Activated CD4-positive, alpha-beta T cell treated with anti-CD3 and anti-CD28 coated beads, Interleukin-2, amount 50 U/mL, for 16 hours (primary cell): ENCODE measurements at regions not wholly inside any gene's neighbourhood (a gene's known extent, or its start where the extent isn't known, plus 50 kb on each side); places are given as distances from the start of the nearest gene placed in this dataset.

Experiments used
- DNase-seq: peaks from one replicate; pipeline ENCODE4 v3.0.0-alpha.2; 2020

DNA sequence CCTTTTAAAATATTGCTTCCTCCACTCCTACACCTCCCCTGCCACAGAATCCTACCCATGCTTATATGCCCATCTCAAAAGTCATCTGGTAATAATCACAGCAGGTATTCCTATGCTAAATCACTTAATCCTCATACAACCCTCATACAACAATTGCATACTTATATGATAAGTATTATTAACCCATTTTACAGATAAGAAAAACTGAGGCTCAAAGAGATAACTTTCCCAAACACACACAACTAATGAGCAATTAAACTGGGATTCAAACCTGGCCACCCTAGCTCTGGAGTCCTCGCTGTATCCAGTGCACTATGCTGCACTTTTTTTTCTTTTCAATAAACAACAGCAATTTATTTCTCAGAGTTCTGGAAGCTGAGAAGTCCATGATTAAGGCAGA lies 99.8 kb upstream of the TSPAN5 start:
- DNase-seq, result no peak

DNA sequence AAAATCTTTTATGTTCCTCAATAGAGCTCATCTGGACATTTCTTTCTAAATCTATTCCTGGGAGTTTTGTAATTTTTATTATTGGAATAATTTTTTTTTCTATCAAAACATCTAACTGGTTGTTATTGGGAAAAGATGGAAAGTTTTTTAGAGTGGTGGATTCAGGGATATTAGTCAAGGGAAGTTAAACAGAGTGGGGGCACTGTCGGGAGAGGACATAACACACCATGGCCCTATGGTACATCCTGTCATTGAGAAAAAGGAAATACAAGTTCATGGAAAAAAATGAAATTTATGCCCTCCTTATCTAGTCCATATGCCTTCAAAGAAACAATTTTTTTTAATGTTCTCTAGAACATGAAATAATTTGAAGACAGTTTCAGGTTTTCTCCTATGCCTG lies 96.3 kb upstream of the TSPAN5 start:
- no peak for DNase-seq

DNA sequence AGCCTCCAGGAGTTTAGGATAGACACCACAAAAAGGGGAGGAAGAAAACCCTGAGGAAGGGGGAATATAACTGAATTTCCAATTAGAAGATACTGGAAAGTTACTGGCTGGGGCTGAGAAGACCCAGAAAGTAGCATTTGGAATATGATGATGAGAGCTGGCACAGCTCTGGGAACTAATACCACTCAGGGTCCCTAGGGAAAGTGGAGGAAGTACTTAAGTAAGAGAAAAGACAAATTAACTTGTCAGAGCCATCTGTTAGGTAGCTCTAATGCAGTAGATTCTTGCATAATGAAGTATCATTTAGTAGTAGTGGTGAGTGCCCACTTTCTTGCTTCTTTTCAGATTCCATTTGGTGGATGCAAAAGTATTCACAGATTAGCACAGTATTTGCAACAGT lies 90.8 kb upstream of the TSPAN5 start:
- DNase-seq, result no peak

DNA sequence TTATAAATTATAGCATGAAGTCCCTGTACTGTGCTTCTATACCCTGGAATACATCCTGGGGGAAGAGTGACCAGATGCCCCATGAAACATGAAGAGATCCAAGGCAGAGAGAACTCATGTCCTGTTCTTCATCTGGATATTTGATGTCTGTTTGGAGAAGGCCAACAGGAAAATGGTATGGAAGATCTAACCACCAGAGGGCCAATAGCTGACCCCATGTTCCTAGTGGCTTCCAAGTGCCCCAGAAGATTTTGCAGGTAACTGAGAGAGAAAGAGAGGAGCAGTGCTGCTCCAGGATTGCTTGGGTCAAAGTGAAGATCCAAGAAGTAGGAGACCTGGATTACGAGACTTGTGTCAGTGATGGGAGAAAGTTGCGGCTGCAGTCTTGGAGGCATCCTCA lies 90.2 kb upstream of the TSPAN5 start:
- DNase-seq, result no peak

DNA sequence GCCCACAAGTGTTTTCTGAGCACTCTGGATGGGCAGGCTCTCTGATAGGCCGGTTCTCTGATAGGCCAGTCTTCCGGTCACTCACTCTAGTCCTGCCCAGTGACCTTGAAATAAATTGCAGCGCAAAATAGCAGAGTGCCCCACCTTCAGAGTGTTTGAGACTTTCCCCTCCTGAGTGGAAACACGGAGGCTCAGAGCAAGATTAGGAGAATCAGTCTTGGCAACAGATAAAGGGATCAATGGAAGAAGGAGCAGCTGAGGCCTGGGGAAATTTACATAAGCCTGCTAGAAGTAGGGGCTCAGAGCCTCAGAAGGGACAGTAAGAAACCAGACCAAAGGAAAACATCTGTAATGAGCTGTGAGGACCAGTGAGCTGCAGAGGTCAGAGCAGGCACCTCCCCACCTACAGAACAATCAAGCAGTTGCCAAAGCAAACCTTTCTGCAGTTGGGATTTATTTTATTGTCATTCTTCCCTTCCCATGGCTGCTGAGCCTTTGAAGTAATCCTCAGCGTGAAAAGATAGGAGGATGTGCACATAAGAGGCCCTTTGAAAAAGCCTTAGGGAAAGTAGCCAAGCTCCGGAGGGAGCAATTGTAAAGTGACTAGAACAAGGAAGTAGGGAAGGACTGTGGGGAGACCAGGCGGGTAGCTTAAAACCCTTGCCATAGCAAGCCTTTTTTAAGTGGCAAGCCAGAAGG lies 89.1 kb upstream of the TSPAN5 start:
- no peak for DNase-seq

DNA sequence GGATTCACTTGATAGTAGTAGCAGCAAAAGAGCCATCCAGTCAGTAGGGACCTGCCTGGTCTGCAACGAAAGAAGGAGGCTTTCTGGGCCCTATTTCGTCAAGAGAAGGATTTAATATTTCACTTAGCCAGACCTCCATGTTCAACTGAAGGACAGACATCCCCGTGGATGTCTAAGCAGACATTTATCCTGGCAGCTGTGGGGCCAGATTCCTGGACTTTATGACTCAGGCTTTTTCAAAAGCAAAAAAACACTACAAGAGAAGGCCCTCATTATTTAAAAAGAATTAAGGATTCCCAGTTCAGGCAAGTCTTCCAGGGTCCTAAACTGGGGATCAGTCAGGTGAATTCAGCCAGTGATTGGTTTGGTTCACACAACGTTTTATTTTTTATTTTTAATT lies 88.5 kb upstream of the TSPAN5 start:
- no peak for DNase-seq

DNA sequence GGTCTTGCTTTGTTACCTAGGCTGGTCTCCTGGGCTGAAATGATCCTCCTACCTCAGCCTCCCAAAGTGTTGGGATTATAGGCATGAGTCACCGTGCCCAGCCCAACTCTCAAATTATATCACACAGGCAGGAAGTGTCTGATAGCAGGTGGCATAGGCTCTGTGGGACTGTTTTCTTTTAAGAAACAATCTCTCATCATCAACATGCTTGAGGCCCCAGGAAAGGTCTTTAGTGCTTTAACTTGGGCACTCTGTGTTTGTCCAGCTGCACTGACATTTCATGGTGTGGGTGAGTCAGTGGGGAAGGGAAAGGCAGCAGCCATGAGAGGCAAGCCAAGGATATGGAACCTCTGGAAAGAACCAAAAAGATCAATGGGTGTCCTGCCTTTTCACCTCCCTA lies 88.1 kb upstream of the TSPAN5 start:
- no peak for DNase-seq

DNA sequence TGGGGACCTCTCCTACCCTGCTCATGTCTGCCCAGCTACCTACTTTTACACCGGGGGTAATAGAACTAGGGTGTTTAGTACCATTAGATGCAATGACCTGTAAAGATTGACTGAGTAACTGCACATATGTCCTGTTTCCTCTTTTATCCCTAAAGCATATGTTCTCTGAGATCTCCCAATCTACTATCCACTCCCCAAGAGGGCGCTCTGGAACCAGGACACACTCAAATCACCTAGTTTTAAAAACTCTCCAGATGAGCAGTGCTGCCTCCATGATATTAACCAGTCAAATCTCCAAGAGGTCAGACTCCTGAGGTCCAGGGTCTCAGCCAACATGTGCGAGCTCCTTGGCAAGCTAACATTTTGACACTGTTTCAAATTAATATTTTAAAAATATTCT lies 87.0 kb upstream of the TSPAN5 start:
- DNase-seq, result no peak

DNA sequence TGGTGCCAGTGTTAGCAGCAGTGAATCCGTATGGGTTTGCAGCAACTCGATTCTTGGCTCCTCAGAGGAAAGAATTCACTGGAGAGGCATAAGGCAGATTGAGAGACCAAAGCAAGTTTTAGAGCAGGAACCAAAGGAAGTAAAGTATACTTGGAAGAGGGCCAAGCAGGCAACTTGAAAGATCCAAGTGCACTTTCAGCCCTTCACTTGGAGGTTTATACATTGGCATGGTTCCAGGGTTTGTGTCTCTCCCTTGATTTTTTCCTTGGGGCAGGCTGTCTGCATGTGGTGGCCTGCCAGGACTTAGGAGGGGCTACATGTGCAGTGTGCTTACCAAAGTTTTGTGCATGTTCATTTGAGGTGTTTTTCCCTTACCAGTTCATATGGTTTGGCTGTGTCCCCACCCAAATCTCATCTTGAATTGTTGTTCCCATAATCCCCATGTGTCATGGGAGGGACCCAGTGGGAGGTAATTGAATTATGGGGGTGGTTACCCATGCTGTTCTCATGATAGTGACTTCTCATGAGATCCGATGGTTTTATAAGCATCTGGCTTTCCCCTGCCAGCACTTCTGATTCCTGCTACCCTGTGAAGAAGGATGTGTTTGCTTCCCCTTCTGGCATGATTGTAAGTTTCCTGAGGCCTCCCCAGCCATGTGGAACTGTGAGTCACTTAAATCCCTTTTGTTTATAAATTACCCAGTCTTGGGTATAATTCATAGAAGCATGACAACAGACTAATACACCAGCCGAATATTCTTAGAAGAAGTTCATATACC lies 86.2 kb upstream of the TSPAN5 start:
- DNase-seq, result no peak

DNA sequence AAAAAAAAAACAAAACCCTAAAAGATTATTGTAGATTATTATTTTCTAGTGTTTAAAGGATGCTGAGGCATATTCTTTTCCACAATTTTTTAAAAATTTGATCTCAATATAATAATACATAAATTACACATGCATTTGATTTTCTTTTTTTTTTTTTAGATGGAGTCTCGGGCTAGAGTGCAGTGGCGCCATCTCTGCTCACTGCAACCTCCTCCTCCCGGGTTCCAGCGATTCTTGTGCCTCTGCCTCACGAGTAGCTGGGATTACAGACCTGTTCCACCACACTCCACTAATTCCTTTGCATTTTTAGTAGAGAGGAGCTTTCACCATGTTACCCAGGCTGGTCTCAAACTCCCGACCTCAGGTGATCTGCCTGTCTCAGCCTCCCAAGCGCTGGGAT lies 83.5 kb upstream of the TSPAN5 start:
- no peak for DNase-seq

DNA sequence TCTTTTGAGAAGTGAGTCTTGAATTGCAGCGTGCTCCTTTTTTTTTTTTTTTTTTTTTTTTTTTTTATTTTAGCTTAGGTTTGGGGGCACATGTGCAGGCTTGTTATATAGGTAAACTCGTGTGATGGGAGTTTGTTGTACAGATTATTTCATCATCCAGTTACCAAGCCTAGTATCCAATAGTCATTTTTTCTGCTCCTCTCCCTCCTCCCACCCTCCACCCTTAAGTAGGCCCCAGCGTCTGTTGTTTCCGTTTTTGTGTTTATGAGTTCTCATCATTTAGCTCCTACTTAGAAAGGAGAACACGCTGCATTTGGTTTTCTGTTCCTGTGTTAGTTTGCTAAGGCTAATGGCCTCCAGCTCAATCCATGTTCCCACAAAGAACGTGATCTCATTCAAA lies 81.3 kb upstream of the TSPAN5 start:
- no peak for DNase-seq

DNA sequence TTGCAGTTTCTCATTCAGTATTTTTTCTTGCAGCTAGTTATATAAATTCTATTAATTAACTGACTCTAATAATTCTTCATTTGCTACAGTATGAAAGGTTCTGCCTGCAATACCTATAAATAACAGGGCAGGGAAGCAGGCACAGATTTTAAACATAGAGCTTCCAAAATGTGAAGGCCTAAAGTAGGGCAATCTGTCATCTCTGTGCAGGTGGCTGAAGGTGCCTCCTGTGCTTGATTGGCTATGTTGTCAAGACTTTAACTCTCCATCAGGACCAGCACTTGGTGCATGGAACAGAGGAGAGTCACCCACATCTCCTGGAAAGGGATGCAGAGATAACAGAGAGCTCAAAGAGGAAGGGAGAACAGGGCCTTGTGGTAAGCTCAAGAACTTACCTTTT lies 75.2 kb upstream of the TSPAN5 start:
- DNase-seq, result no peak

DNA sequence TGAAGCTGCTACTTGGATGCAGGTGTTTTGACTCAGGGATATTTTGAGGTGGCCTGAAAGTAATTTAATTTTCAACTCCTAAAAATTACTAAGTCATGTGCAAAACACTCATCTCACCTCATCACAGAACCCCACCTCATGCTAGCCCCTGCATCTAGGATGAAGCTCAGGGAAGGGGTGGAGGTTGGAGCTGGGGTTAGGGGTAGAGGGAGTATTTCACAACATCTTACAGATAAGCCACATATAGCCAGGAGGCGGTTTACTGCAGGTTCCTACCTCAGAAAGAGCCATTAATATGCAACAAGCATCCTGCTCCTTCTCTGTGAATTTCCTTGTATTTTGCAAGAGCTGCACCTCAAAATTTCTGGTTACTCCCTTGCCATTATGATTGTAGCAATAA lies 70.5 kb upstream of the TSPAN5 start:
- DNase-seq, result no peak

DNA sequence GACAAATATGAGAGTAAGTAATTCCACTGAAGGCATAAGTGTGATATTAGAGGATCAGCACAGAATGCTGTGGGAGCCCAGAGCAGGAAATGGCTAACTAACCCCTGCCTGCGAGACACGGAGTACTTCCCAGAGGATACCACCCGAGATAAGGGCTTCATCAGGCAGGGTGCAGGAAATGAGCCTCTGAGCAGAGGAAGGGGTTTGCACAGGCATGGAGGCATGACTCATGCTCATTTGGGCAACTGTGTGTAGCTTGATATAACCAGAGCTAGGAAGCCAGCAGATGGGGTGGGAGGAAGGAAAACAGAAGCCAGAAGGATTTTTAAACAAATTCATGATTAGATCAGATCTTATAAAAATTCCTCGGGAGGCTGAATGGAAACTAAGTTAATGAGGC lies 70.0 kb upstream of the TSPAN5 start:
- no peak for DNase-seq

DNA sequence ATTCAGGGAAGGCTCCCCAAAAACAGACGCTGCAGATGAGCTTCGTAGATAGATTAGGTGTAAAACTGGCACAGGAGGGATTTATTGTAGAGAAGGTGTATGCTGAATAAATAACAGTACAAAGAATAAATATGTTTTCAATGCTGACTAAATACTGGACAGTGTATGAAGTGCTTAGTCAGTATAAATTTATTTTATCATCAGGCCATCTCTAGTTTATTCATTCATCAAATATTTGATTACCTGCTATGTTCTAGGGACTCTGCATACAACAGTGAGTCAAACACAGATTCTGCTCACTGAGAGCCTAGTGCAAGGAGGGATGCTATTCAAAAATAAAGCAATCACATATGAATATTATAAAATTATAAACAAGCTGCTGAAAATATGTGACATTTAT lies 63.6 kb upstream of the TSPAN5 start:
- DNase-seq, result no peak

DNA sequence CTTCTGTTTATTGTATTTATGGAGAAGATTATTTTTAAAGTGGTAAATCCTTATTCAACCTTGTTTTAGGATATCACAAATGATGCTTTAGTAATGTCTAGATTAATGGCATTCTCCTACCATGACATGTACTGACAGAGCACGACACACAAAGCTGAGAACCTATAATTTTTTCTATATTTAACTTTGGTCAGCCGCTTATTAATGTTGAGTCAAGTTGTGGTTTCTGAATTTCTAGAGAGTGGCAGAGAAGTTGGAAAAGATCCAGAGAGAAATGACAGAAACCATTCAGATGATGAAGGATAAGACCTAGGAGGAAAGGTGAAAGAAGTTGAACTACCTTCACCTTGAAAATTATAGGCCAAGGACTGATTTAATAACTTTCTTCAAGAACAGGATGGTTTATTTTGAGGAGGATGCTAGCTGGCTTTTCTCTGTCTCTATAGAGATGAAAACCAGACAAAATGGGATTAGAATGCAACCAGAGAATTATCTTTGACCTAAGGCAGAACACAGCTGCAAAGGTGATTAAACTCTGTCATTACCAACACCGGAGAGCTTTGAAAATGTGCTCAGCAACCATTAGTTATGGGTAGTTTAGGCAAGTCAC lies 62.6 kb upstream of the TSPAN5 start:
- no peak for DNase-seq

DNA sequence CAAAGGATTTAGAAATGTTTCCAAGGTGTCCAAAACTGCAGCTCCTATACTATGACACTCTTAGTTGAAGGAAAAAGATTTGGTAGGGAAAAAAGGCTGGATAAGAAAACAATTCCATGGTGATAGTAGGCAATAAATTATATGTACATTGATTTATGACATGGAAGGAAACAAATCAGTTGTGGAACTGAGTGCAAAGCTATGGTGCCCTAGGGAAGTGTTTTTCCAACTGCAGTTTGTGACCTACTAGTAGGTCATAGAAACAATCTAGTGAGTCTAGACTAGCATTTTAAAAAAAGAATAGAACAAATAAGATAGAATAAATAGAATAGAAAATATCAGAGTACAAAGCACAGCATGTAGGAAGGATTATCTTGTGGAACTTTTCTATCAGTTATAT lies 58.4 kb upstream of the TSPAN5 start:
- no peak for DNase-seq

DNA sequence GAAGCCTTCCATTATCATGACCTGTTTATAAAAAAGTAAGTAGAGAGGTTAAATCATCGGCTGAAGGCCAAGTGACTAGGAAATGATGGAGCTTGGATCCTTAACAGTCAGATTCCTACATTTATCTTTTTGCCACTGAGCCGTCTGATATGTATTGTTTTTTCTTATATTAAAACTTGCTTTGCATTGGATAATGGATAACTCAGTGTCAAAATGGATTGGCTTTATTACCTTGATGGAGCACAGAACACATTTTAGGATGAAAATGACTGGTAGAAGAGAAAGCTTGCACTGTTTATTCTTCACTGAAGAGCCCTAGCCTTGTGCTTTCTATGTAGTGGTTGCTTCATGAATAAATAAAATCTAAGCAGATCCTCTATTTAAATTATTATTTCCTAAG lies 54.2 kb upstream of the TSPAN5 start:
- DNase-seq, result no peak

DNA sequence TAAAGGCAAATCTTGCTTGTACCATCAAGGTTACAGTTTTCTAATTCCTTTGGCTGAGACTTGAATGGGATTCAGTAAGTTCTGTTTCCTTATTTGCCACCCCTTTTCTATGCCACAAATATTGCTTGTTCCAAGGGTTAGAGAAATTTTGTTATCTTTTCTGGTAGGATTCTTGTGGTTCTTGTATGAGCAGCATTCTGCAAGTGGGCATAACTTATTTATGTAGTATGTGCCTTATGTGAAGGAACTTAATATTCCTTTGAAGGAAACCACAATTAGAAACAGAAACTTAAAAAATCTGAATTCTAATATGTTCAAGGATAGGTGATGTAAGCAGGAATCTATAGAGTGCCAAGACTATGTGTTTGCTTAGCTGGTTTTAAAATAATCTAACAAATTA lies 53.1 kb upstream of the TSPAN5 start:
- no peak for DNase-seq

DNA sequence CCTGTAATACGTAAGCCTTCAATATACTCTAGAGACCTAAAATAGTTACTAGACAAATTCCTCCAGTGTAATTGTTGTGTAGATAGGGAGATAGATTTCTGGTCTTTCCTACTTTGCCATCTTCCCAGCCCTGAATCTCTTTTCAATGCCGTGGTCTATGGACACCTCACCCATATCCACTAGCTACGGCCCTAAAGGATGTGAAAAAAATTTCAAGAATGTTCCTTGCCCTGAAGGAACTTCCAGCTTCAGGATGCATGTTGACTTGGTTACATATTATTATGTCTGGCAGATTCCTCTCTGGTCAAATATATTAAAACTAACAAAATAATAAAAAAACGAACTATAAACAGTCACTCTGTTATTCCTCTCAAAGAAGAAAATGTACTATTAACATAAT lies 52.4 kb upstream of the TSPAN5 start:
- DNase-seq, result no peak
